Sigmoid colon (tissue), 6 donors: ENCODE measurements at regions not wholly inside any gene's neighbourhood (a gene's known extent, or its start where the extent isn't known, plus 50 kb on each side); places are given as distances from the start of the nearest gene placed in this dataset.
"Not testable (repeated sequence)": the region's sequence is repeated elsewhere in the genome, so short reads cannot be mapped to it uniquely, and the experiment has no call there.

ENCODE experiments used
- DNase-seq: peaks from one replicate; pipeline ENCODE4 v3.0.0-alpha.2; 2019
- H3K27ac ChIP-seq, 4 donors: fragments of 200-600 bp; sonication (generic); one replicate each; pipeline ENCODE4 v1.5.1; 2016 to 2019; ENCODE audit warnings: mild to moderate bottlenecking in 1 of 4
- H3K27me3 ChIP-seq, 3 donors: fragments of 200-600 bp; sonication (generic); one replicate each; pipeline ENCODE4 v1.5.1; 2019; ENCODE audit warnings: mild to moderate bottlenecking in 1 of 3
- H3K36me3 ChIP-seq, 4 donors: fragments of 200-600 bp; sonication (generic); one replicate each; pipeline ENCODE4 v1.5.1; 2016 to 2019
- H3K4me1 ChIP-seq, 4 donors: fragments of 200-600 bp; sonication (generic); one replicate each; pipeline ENCODE4 v1.5.1; 2017 to 2019
- H3K4me3 ChIP-seq, 4 donors: fragments of 200-600 bp; sonication (generic); one replicate each; pipeline ENCODE4 v1.5.1; 2017 to 2019; ENCODE audit warnings: mild to moderate bottlenecking in 2 of 4, moderate library complexity in 1 of 4
- H3K9me3 ChIP-seq, 4 donors: fragments of 200-600 bp in 3 of 4; sonication (generic) in 3 of 4; one replicate each; pipeline versions ENCODE4 v1.5.1 to v1.6.1; 2013 to 2019
- EP300 ChIP-seq, 4 donors: sonication (generic); formaldehyde crosslinking; IDR thresholded peaks; one replicate each; pipeline ENCODE4 v1.6.1; 2017; ENCODE audit warnings: antibody characterized with exemption in 4 of 4
- POLR2A ChIP-seq, 2 donors: fragments of 450-650 bp; IDR thresholded peaks; one replicate each; pipeline ENCODE4 v1.6.1; 2016; ENCODE audit warnings: antibody characterized with exemption in 2 of 2, mild to moderate bottlenecking in 2 of 2, moderate library complexity in 2 of 2
- POLR2AphosphoS5 ChIP-seq, 4 donors: sonication (generic); formaldehyde crosslinking; IDR thresholded peaks; one replicate each; pipeline ENCODE4 v1.6.1; 2017; ENCODE audit warnings: antibody characterized with exemption in 4 of 4
- WGBS, 2 donors: extraction: QIAGEN DNeasy Blood & Tissue Kit; methylation state at CpG; one replicate each; pipeline ENCODE4 v1.1.7; 2013; 5-methylcytosine and 5-hydroxymethylcytosine counted together
- intact Hi-C: fragments of 100-400 bp; cut with DNase I; formaldehyde crosslinking; loops from one replicate; pipeline ENCODE4 v1.15.1; 2023
- TF ChIP-seq, protein P1 (sequence below), 4 experiments: fragments of 450-650 bp in 3 of 4; fragments of 200-600 bp in 1 of 4; IDR thresholded peaks; one replicate each; pipeline ENCODE4 v1.5.1; 2016 to 2019; ENCODE audit warnings: antibody characterized with exemption in 4 of 4, mild to moderate bottlenecking in 3 of 4, moderate library complexity in 2 of 4
- donor health status: healthy with polysubstance abuse.
- donor health status: healthy.

DNA sequence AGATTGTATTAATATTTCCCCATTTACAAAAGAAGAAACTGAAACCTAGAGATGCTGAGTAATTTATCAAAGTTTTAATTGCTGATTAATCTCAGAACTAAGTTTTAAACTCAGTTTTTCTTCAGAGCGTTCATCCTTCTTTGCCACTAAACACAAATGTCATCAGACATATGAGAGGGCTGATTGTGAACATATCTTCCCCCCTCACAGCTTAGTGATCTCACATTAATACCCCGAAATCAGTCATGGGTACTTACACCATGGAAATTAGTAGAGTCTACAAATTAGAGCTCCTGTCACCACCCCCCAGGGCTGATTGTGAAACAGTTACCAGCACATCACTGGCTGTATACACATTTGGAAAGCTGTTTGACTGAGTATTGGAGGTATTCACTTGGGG is 189.3 kb upstream of the SGO1 start:
- no peak for DNase-seq
- Histone ChIP-seq H3K27ac (no peak overlapping the region), H3K4me1 (no peaks in the 10 kb centered on the region), H3K27me3 (no peaks in the 10 kb centered on the region), H3K9me3 (no peaks in the 10 kb centered on the region), H3K36me3 (no peaks in the 10 kb centered on the region), H3K4me3 (no peak overlapping the region)
- 65 to 68% methylated on average over 2 of the region's 2 CpGs for WGBS, 2 donors
- intact Hi-C loops = no loop called here
- TF ChIP-seq, protein P1, sequence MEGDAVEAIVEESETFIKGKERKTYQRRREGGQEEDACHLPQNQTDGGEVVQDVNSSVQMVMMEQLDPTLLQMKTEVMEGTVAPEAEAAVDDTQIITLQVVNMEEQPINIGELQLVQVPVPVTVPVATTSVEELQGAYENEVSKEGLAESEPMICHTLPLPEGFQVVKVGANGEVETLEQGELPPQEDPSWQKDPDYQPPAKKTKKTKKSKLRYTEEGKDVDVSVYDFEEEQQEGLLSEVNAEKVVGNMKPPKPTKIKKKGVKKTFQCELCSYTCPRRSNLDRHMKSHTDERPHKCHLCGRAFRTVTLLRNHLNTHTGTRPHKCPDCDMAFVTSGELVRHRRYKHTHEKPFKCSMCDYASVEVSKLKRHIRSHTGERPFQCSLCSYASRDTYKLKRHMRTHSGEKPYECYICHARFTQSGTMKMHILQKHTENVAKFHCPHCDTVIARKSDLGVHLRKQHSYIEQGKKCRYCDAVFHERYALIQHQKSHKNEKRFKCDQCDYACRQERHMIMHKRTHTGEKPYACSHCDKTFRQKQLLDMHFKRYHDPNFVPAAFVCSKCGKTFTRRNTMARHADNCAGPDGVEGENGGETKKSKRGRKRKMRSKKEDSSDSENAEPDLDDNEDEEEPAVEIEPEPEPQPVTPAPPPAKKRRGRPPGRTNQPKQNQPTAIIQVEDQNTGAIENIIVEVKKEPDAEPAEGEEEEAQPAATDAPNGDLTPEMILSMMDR (IDR thresholded peaks at IDR 0.05) = no peak
- no peak for TF ChIP-seq POLR2AphosphoS5 (IDR thresholded peaks at IDR 0.05)
- TF ChIP-seq EP300 (IDR thresholded peaks at IDR 0.05) = no peak
- TF ChIP-seq POLR2A (IDR thresholded peaks at IDR 0.05) = no peak

DNA sequence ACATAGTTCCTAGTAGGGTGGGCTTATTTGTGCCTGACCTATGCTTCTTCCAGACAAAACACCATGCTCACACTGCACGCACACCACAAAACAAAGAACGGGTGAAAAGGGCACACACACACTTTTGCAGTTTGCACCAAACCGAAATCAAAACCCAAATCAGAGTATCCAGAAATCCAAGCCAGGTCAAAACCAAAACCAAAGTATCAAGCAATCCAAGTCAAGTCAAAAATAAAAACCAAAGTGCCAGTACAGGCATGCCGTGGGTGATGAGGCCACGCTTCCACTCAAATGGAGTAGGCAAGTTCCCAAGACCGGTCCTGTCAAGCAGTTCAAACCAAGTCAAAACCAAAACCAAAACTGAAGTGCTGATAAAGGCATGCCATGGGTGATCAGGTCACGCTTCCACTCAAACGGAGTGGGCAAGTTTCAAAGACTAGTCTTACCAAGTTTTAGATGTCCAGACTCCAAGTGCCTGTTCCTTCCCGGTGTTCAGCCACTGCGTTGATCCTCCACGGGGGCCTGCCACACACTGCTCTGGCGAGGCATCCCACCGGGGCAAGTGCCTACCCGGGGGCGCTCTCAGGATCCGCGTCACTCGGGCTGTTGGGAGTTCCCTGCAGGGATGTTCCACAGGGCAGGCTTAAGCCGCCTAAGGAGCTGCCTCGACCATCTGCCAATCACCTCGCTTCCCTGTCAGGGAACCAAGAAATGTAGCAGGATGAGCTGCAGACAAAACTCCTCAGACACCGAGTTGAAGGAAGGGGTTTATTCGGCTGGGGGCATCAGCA is 184.5 kb upstream of the SGO1 start:
- H3K4me3 ChIP-seq, intact Hi-C loops, H3K36me3 ChIP-seq, H3K4me1 ChIP-seq, H3K27ac ChIP-seq, H3K9me3 ChIP-seq, H3K27me3 ChIP-seq, DNase-seq: not testable (repeated sequence)
- WGBS, 2 donors = 93 to 94% methylated on average over 23 of the region's 23 CpGs

DNA sequence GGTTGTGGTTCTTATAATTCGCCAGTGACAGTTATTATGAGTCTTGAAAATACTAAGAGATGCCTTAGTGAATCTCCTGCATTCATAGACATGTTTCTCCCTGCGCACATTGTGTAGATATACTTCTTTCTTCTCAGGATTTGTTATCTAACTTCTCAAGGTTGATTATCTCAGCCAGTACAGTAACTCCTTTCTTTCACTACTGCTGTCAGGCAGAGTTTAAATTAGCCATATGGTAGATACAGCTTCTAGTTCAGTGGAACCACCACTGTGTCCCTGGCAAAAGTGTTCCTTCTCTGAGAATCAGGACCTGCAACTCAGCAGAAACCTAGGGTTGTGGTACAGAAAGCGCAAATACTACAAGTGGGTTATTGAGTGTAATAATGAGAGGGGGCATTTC is 175.0 kb upstream of the SGO1 start:
- intact Hi-C loops = no loop called here
- Histone ChIP-seq H3K27ac (no peak overlapping the region), H3K36me3 (no peaks in the 10 kb centered on the region), H3K4me1 (no peaks in the 10 kb centered on the region), H3K9me3 (no peaks in the 10 kb centered on the region), H3K4me3 (no peak overlapping the region), H3K27me3 (no peaks in the 10 kb centered on the region)
- TF ChIP-seq, protein P1 (IDR thresholded peaks at IDR 0.05) = no peak
- no peak for TF ChIP-seq POLR2A (IDR thresholded peaks at IDR 0.05)
- TF ChIP-seq EP300 (IDR thresholded peaks at IDR 0.05) = no peak
- WGBS, 2 donors = 87 to 94% methylated on average over 3 of the region's 3 CpGs
- DNase-seq = no peak

DNA sequence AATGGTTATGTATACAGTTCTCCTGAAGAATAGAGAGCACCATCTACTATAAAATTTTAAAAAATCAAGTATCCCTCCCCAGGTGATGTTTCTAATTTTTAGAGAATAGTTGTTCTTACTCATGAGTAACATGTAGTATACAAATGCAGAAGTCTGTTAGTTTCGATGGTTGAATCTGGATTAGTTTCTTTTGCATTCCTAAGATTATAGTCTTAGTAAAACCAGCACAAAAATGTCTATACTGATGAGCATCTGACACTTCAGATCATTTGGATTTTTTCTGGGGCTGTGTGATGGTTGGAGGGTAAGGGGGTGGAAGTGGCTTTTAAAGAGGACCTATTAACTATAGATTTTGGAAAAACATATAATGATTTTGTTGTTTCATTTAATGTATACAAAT is 167.3 kb upstream of the SGO1 start:
- Histone ChIP-seq H3K27ac (no peak overlapping the region), H3K36me3 (no peaks in the 10 kb centered on the region), H3K27me3 (no peaks in the 10 kb centered on the region), H3K4me3 (no peak overlapping the region), H3K9me3 (no peaks in the 10 kb centered on the region), H3K4me1 (no peaks in the 10 kb centered on the region)
- intact Hi-C loops = no loop called here
- WGBS, 2 donors = 95 to 97% methylated on average over 1 of the region's 1 CpG
- DNase-seq = no peak
- TF ChIP-seq POLR2A (IDR thresholded peaks at IDR 0.05) = no peak

DNA sequence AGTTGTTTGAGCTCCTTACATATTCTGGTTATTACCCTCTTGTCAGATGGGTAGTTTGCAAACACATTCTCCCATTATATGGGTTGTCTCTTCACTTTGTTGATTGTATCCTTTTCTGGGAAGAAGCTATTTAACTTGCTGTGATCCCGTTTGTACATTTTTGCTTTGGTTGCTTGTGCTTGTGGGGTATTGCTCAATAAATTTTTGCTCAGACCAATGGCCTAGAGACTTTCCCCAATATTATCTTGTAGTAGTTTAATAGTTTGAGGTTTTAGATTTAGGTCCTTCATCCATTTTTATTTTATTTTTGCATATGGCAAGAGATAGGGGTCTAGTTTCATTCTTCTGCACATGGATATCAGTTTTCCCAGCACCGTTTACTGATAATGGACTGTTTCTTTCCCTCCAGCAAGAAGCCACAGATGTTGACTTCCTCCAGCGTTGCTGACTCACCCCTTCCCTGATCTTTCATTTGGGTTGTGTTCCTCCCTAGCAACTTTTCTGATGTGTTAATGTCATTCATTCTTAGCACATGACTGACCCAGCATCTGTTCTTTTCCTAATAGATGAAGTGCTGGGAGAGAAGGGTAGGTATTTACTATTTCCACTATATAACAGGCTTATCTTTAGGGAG is 166.7 kb upstream of the SGO1 start:
- Histone ChIP-seq H3K4me1 (no peaks in the 10 kb centered on the region), H3K9me3 (no peaks in the 10 kb centered on the region), H3K27ac (no peak overlapping the region), H3K27me3 (no peaks in the 10 kb centered on the region), H3K4me3 (no peak overlapping the region), H3K36me3 (no peaks in the 10 kb centered on the region)
- intact Hi-C loops = no loop called here
- no peak for TF ChIP-seq POLR2A (IDR thresholded peaks at IDR 0.05)
- TF ChIP-seq EP300 (IDR thresholded peaks at IDR 0.05) = no peak
- TF ChIP-seq POLR2AphosphoS5 (IDR thresholded peaks at IDR 0.05) = no peak
- TF ChIP-seq, protein P1 (IDR thresholded peaks at IDR 0.05) = no peak
- WGBS, 2 donors = 67 to 74% methylated on average over 3 of the region's 3 CpGs
- DNase-seq = no peak

DNA sequence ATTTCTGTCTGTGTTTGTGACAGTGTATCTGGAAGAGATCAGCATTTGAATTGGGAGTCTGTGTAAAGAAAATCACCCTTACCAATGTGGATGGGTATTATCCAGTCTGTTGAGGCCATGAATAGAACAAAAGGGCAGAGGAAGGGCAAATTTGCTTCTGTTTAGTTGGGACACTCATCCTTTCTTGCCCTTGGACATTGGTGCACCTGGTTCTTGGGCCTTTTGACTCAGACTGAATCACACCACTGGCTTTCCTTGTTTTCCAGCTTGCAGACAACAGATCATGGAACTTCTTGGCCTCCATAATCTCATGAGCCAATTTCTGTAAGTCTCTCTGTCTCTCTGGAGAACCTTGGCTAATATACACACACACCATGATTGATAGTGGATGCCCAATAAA is 164.4 kb upstream of the SGO1 start:
- Histone ChIP-seq H3K36me3 (no peaks in the 10 kb centered on the region), H3K27me3 (no peaks in the 10 kb centered on the region), H3K4me1 (no peaks in the 10 kb centered on the region), H3K4me3 (no peak overlapping the region), H3K27ac (no peak overlapping the region), H3K9me3 (no peaks in the 10 kb centered on the region)
- TF ChIP-seq POLR2AphosphoS5 (IDR thresholded peaks at IDR 0.05) (no peak), EP300 (IDR thresholded peaks at IDR 0.05) (no peak), POLR2A (IDR thresholded peaks at IDR 0.05) (no peak)
- TF ChIP-seq, protein P1 (IDR thresholded peaks at IDR 0.05) = no peak
- intact Hi-C loops = no loop called here
- no peak for DNase-seq
